A673 (cell line): ENCODE measurements at regions not wholly inside any gene's neighbourhood (a gene's known extent, or its start where the extent isn't known, plus 50 kb on each side); places are given as distances from the start of the nearest gene placed in this dataset.

ENCODE experiments used
- BruUV-seq: library from RNA; stranded (reverse); fragments of 400-500 nt; replicated peaks from 2 replicates; lab custom pipeline; 2021; lab: Mats Ljungman, UMichigan
- CTCF ChIA-PET: fragments of 300-600 bp; sonication (Branson Sonifier 250); formaldehyde crosslinking; loops from one replicate; lab custom pipeline; 2022; ENCODE audit warnings: antibody characterized with exemption; lab: Charles Lee
- POLR2A ChIA-PET: fragments of 300-600 bp; sonication (Branson Sonifier 250); formaldehyde crosslinking; loops from one replicate; lab custom pipeline; 2022; ENCODE audit warnings: antibody characterized with exemption; ENCODE audit not compliant: low non-redundant PET; lab: Charles Lee
- DNase-seq: peaks from one replicate; pipeline ENCODE4 v3.0.0-alpha.2; 2015; ENCODE audit warnings: low spot score
- H3K27ac ChIP-seq: fragments of 200-600 bp; sonication (generic); 2 replicates; pipeline ENCODE4 v1.5.1; 2016; ENCODE audit warnings: mixed run types, low read depth, mild to moderate bottlenecking, mixed read lengths, antibody characterized with exemption, low read length; ENCODE audit not compliant: poor library complexity, severe bottlenecking
- H3K27me3 ChIP-seq: fragments of 200-600 bp; sonication (generic); replicated peaks from 2 replicates; pipeline ENCODE4 v1.6.1; 2017; ENCODE audit warnings: mixed run types, low read depth, mild to moderate bottlenecking, mixed read lengths, antibody characterized with exemption, low read length; ENCODE audit not compliant: insufficient read depth, poor library complexity
- H3K36me3 ChIP-seq: fragments of 200-600 bp; sonication (generic); 2 replicates; pipeline ENCODE4 v1.6.1; 2016; ENCODE audit warnings: mixed run types, mild to moderate bottlenecking, mixed read lengths, antibody characterized with exemption, low read length; ENCODE audit not compliant: insufficient read depth, poor library complexity, severe bottlenecking
- H3K4me1 ChIP-seq: fragments of 200-600 bp; sonication (generic); 2 replicates; pipeline ENCODE4 v1.6.1; 2017; ENCODE audit warnings: mixed run types, mild to moderate bottlenecking, mixed read lengths, antibody characterized with exemption, low read length; ENCODE audit not compliant: insufficient read depth, poor library complexity, severe bottlenecking
- H3K4me3 ChIP-seq: fragments of 200-600 bp; sonication (generic); 2 replicates; pipeline ENCODE4 v1.5.1; 2016; ENCODE audit warnings: low read depth, mixed run types, mild to moderate bottlenecking, mixed read lengths, low read length; ENCODE audit not compliant: poor library complexity, severe bottlenecking
- H3K9me3 ChIP-seq: fragments of 200-600 bp; sonication (generic); 2 replicates; pipeline ENCODE4 v1.6.1; 2016; ENCODE audit warnings: mixed run types, low read depth, mild to moderate bottlenecking, mixed read lengths, antibody characterized with exemption, low read length; ENCODE audit not compliant: poor library complexity, severe bottlenecking
- CTCF ChIP-seq: fragments of 300-800, 200-600 bp; sonication (generic); conservative IDR thresholded peaks from 2 replicates; pipeline ENCODE4 v1.5.1; 2017; ENCODE audit warnings: low read depth, mild to moderate bottlenecking, antibody characterized with exemption, low read length, moderate library complexity, mixed read lengths
- EZH2 ChIP-seq: fragments of 200-600 bp; sonication (generic); IDR thresholded peaks from 2 replicates; pipeline ENCODE4 v1.6.1; 2017; ENCODE audit warnings: borderline replicate concordance, low read depth, mild to moderate bottlenecking, mixed read lengths, antibody characterized with exemption, low read length; ENCODE audit not compliant: poor library complexity, severe bottlenecking
- intact Hi-C: fragments of 100-400 bp; cut with micrococcal nuclease; formaldehyde crosslinking; loops from one replicate; pipeline ENCODE4 v1.10.0; 2022; ENCODE audit not compliant: unreplicated experiment

GRCh38 chr13:95406176-95406575 lies 104.9 kb upstream of the ABCC4 start:
- no peaks in the 10 kb centered on the region for H3K9me3 ChIP-seq
- no peak for TF ChIP-seq CTCF
- H3K36me3 ChIP-seq: no peaks in the 10 kb centered on the region
- no TSS peak for BruUV-seq
- ChIA-PET CTCF (interaction anchor here (1.5 to 1.9 kb wide), 2 partner anchors 214 to 217 kb away, joined by 3 to 9 read pairs; no protein-coding TSS in a partner anchor), POLR2A (no interaction called here)
- H3K4me3 ChIP-seq: no peak overlapping the region
- peaks cover 6% of the 10 kb centered on the region for H3K4me1 ChIP-seq
- DNase-seq: no peak
- intact Hi-C loops: loop anchor here (10.0 kb wide), 2 partner anchors 441 to 971 kb away; no protein-coding TSS in a partner anchor
- no peaks in the 10 kb centered on the region for H3K27me3 ChIP-seq
- H3K27ac ChIP-seq: no peak overlapping the region

- no peak for DNase-seq
- H3K36me3 ChIP-seq: no peaks in the 10 kb centered on the region
- ChIA-PET POLR2A (no interaction called here), CTCF (no interaction called here)
- no peaks in the 10 kb centered on the region for H3K9me3 ChIP-seq
- no peak overlapping the region for H3K27ac ChIP-seq
- BruUV-seq: no TSS peak
- no peaks in the 10 kb centered on the region for H3K4me1 ChIP-seq
- no peak for TF ChIP-seq EZH2
- H3K27me3 ChIP-seq: no peaks in the 10 kb centered on the region
- intact Hi-C loops: no loop called here
- H3K4me3 ChIP-seq: no peak overlapping the region
Measured at GRCh38 chr13:95411428-95412040, 110.3 kb upstream of the ABCC4 start.

DNA sequence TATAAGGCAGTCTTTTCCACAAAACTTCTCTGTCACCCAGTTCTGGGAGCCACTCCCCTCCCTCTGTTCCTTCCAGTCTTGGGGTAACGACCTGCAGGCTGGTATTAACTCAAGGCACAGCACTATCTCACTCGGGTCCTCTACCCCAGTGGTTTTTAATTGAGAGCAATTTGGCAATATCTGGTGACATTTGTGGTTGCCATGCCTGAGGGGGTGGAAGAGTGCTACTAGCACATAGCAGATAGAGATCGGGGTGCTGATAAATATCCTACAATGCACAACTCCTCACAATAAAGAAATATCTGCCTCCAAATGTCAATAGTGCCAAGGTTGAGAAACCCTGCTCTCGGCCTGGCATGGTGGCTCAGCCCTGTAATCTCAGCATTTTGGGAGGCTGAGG lies 117.7 kb upstream of the ABCC4 start:
- H3K4me1 ChIP-seq: no peaks in the 10 kb centered on the region
- no peaks in the 10 kb centered on the region for H3K36me3 ChIP-seq
- intact Hi-C loops: no loop called here
- H3K27ac ChIP-seq: no peak overlapping the region
- H3K9me3 ChIP-seq: no peaks in the 10 kb centered on the region
- DNase-seq: no peak
- POLR2A ChIA-PET: no interaction called here
- no peak overlapping the region for H3K4me3 ChIP-seq
- TF ChIP-seq EZH2 (no peak), CTCF (no peak)
- CTCF ChIA-PET: no interaction called here
- BruUV-seq: no TSS peak
- H3K27me3 ChIP-seq: no peaks in the 10 kb centered on the region

GRCh38 chr13:95420501-95420900 lies 119.2 kb upstream of the ABCC4 start:
- no peak for DNase-seq
- intact Hi-C loops: no loop called here

More at GRCh38 chr13:95420501-95420900, 119.2 kb upstream of the ABCC4 start:
- H3K4me3 ChIP-seq: no peak overlapping the region
- H3K27me3 ChIP-seq: no peaks in the 10 kb centered on the region
- TF ChIP-seq EZH2: no peak
- TF ChIP-seq CTCF: no peak
- POLR2A ChIA-PET: no interaction called here
- H3K9me3 ChIP-seq: no peaks in the 10 kb centered on the region
- BruUV-seq: no TSS peak
- CTCF ChIA-PET: no interaction called here
- H3K36me3 ChIP-seq: no peaks in the 10 kb centered on the region
- H3K4me1 ChIP-seq: no peaks in the 10 kb centered on the region
- H3K27ac ChIP-seq: no peak overlapping the region
